Kidney (tissue), 13 donors: ENCODE measurements at regions not wholly inside any gene's neighbourhood (a gene's known extent, or its start where the extent isn't known, plus 50 kb on each side); places are given as distances from the start of the nearest gene placed in this dataset.
"Not testable (repeated sequence)": the region's sequence is repeated elsewhere in the genome, so short reads cannot be mapped to it uniquely, and the experiment has no call there.

Experiments
- DNase-seq, 5 donors: peaks; one replicate each; pipeline ENCODE4 v3.0.0-alpha.2; 2013 to 2020
- FAIRE-seq: peaks from 2 replicates; lab custom pipeline; 2012; peaks lifted over from hg19 to GRCh38; lab: Jason Lieb, UNC
- H3K27ac ChIP-seq, 2 donors: one replicate each; pipeline ENCODE4 v1.7.0; 2013; ENCODE audit warnings: low read depth in 2 of 2, low read length in 2 of 2, inconsistent platforms in 1 of 2
- H3K27me3 ChIP-seq: one replicate; pipeline ENCODE4 v1.7.1; 2013; ENCODE audit warnings: low read length, inconsistent platforms; ENCODE audit not compliant: control insufficient read depth, insufficient read depth
- H3K36me3 ChIP-seq, 3 donors: one replicate each; pipeline versions ENCODE4 v1.7.0 to v1.7.1; 2013; ENCODE audit warnings: low read length in 3 of 3, control low read depth in 1 of 3, inconsistent platforms in 1 of 3; ENCODE audit not compliant: insufficient read depth in 3 of 3, control insufficient read depth in 2 of 3
- H3K4me1 ChIP-seq, 3 donors: one replicate each; pipeline versions ENCODE4 v1.7.0 to v1.7.1; 2013; ENCODE audit warnings: low read length in 3 of 3, inconsistent platforms in 1 of 3, low read depth in 1 of 3; ENCODE audit not compliant: control insufficient read depth in 2 of 3, insufficient read depth in 2 of 3
- H3K4me3 ChIP-seq, 3 donors: one replicate each; pipeline versions ENCODE4 v1.7.0 to v1.8.1; 2013; ENCODE audit warnings: low read length in 3 of 3, control low read depth in 1 of 3, inconsistent platforms in 1 of 3
- H3K9ac ChIP-seq, 3 donors: one replicate each; pipeline versions ENCODE4 v1.7.0 to v1.7.1; 2013; ENCODE audit warnings: low read length in 3 of 3, control low read depth in 1 of 3, inconsistent platforms in 1 of 3
- H3K9me3 ChIP-seq, 3 donors: one replicate each; pipeline versions ENCODE4 v1.7.0 to v1.7.1; 2013; ENCODE audit warnings: low read length in 3 of 3, control low read depth in 1 of 3, inconsistent platforms in 1 of 3; ENCODE audit not compliant: control insufficient read depth in 2 of 3, insufficient read depth in 1 of 3
- CTCF ChIP-seq: IDR thresholded peaks from 3 replicates; pipeline ENCODE4 v1.5.1; 2012; ENCODE audit warnings: mild to moderate bottlenecking, moderate library complexity, borderline replicate concordance; ENCODE audit not compliant: insufficient read depth; ENCODE audit errors: extremely low read depth
- intact Hi-C: fragments of 100-400 bp; cut with DNase I; formaldehyde crosslinking; loops from one replicate; pipeline ENCODE4 v1.11.1; 2022
- donor health status: control.
- donor health status: control.
- donor health status: control.
- donor health status: control.
- donor health status: control.
- donor health status: DM: yes; HTN: yes; CAD: no.
- donor health status: Normal renal cell carcinoma (clear cell type).

- Histone ChIP-seq H3K36me3 (no peaks in the 10 kb centered on the region), H3K9me3 (no peaks in the 10 kb centered on the region), H3K9ac (no peak overlapping the region), H3K27me3 (no peaks in the 10 kb centered on the region), H3K4me1 (peaks cover 0 to 2% (median 0%) of the 10 kb centered on the region in 3 donors), H3K27ac (no peak overlapping the region), H3K4me3 (no peak overlapping the region)
- intact Hi-C loops = no loop called here
- TF ChIP-seq CTCF = no peak
- FAIRE-seq (no peak), DNase-seq (no peak)
Measured at GRCh38 chr10:28906934-28907333, 229.6 kb downstream of the BAMBI start.

GRCh38 chr10:28909875-28910274 lies 232.6 kb downstream of the BAMBI start:
- H3K36me3 ChIP-seq = no peaks in the 10 kb centered on the region
- intact Hi-C loops = no loop called here
- H3K9me3 ChIP-seq = no peaks in the 10 kb centered on the region
- FAIRE-seq = no peak
- no peak for DNase-seq
- no peak overlapping the region for H3K9ac ChIP-seq
- H3K27me3 ChIP-seq = no peaks in the 10 kb centered on the region
- H3K27ac ChIP-seq = no peak overlapping the region
- no peak for TF ChIP-seq CTCF
- H3K4me3 ChIP-seq = no peak overlapping the region
- peaks cover 0 to 5% (median 3%) of the 10 kb centered on the region in 3 donors for H3K4me1 ChIP-seq

GRCh38 chr10:28910956-28911355 lies 233.6 kb downstream of the BAMBI start:
- no peak for TF ChIP-seq CTCF
- FAIRE-seq (no peak), DNase-seq (no peak)
- Histone ChIP-seq H3K27ac (no peak overlapping the region), H3K4me3 (no peak overlapping the region), H3K36me3 (no peaks in the 10 kb centered on the region), H3K9me3 (no peaks in the 10 kb centered on the region), H3K4me1 (peaks cover 0 to 5% (median 3%) of the 10 kb centered on the region in 3 donors), H3K27me3 (no peaks in the 10 kb centered on the region), H3K9ac (no peak overlapping the region)
- intact Hi-C loops = no loop called here

DNA sequence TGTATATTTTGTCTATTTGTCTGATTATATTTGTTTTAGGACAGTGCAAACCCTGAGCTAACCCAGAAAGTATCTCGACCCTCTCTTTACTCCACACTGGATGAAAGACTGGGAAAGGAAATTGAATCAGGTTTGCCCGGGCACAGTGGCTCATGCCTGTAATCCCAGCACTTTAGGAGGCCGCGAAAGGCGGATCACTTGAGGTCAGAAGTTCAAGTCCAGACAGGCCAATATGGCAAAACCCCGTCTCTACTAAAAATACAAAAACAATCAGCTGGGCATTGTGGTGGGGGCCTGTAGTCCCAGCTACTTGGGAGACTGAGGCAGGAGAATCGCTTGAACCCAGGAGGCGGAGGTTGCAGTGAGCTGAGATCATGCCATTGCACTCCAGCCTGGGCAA lies 234.2 kb downstream of the BAMBI start:
- H3K9me3 ChIP-seq, FAIRE-seq, H3K36me3 ChIP-seq, H3K4me3 ChIP-seq, H3K9ac ChIP-seq, intact Hi-C loops, H3K27me3 ChIP-seq, H3K4me1 ChIP-seq, H3K27ac ChIP-seq, DNase-seq: not testable (repeated sequence)
